GM21723 (cell line): ENCODE measurements at regions not wholly inside any gene's neighbourhood (a gene's known extent, or its start where the extent isn't known, plus 50 kb on each side); places are given as distances from the start of the nearest gene placed in this dataset.

Experiments used
- ATAC-seq: cut with Tn5 transposase; IDR thresholded peaks from one replicate; pipeline ENCODE4 v1.9.1; 2021; ENCODE audit warnings: mild to moderate bottlenecking, moderate library complexity; ENCODE audit not compliant: unreplicated experiment

- no peak for ATAC-seq
Observed at GRCh38 chr7:135831455-135832195, 83.0 kb upstream of the FAM180A start.

- ATAC-seq, result no peak
Observed at GRCh38 chr7:135828604-135829003, 80.0 kb upstream of the FAM180A start.

GRCh38 chr7:135827391-135827790 lies 78.8 kb upstream of the FAM180A start:
- ATAC-seq, result no peak

- ATAC-seq, result no peak
Observed at GRCh38 chr7:135825406-135825805, 76.8 kb upstream of the FAM180A start.

GRCh38 chr7:135822376-135822775 lies 73.8 kb upstream of the FAM180A start:
- no peak for ATAC-seq

- no peak for ATAC-seq
Observed at GRCh38 chr7:135817583-135817982, 69.0 kb upstream of the FAM180A start.

- no peak for ATAC-seq
Observed at GRCh38 chr7:135815033-135815432, 66.4 kb upstream of the FAM180A start.

- ATAC-seq, result no peak
Observed at GRCh38 chr7:135812148-135812547, 63.5 kb upstream of the FAM180A start.

- no peak for ATAC-seq
Observed at GRCh38 chr7:135811506-135811905, 62.9 kb upstream of the FAM180A start.

GRCh38 chr7:135808206-135808605 lies 59.6 kb upstream of the FAM180A start:
- ATAC-seq, result no peak

- no peak for ATAC-seq
Observed at GRCh38 chr7:135803143-135803542, 54.5 kb upstream of the FAM180A start.

- no peak for ATAC-seq
Observed at GRCh38 chr7:135802697-135803096, 54.1 kb upstream of the FAM180A start.

- ATAC-seq, result no peak
Observed at GRCh38 chr7:135801877-135802276, 53.3 kb upstream of the FAM180A start.

- ATAC-seq, result peak; percentile 82
Observed at GRCh38 chr7:135801045-135801693, 52.6 kb upstream of the FAM180A start.

- ATAC-seq, result no peak
Observed at GRCh38 chr7:135800560-135800959, 51.9 kb upstream of the FAM180A start.

- no peak for ATAC-seq
Observed at GRCh38 chr7:135799881-135800280, 51.3 kb upstream of the FAM180A start.
